Cardiac muscle cell (in vitro differentiated cells and primary cell): ENCODE measurements at regions not wholly inside any gene's neighbourhood (a gene's known extent, or its start where the extent isn't known, plus 50 kb on each side); places are given as distances from the start of the nearest gene placed in this dataset.

Experiments used
- DNase-seq, 2 donors: peaks; one replicate each; pipeline versions ENCODE4 v3.0.0 to v3.0.0-alpha.2; 2010 to 2017; ENCODE audit warnings: low read depth in 1 of 2, low spot score in 1 of 2
- H3K27ac ChIP-seq: fragments of 200-600 bp; sonication (generic); 2 replicates; pipeline ENCODE4 v1.5.1; 2016
- H3K27me3 ChIP-seq: fragments of 200-600 bp; sonication (generic); 2 replicates; pipeline ENCODE4 v1.6.0; 2016; ENCODE audit warnings: control low read depth
- H3K36me3 ChIP-seq: fragments of 200-600 bp; sonication (generic); 2 replicates; pipeline ENCODE4 v1.5.1; 2016; ENCODE audit warnings: control low read depth
- H3K4me1 ChIP-seq: fragments of 200-600 bp; sonication (generic); 2 replicates; pipeline ENCODE4 v1.8.1; 2017; ENCODE audit warnings: low read depth, mild to moderate bottlenecking, mixed run types
- H3K4me3 ChIP-seq: fragments of 200-600 bp; sonication (generic); 2 replicates; pipeline ENCODE4 v1.5.1; 2016; ENCODE audit warnings: mild to moderate bottlenecking
- H3K9me3 ChIP-seq: fragments of 200-600 bp; sonication (generic); 2 replicates; pipeline ENCODE4 v1.5.1; 2017; ENCODE audit warnings: low read depth, mild to moderate bottlenecking, control low read depth
- TF ChIP-seq, protein P1 (sequence below): IDR thresholded peaks from 2 replicates; pipeline ENCODE4 v1.5.1; 2012; ENCODE audit warnings: low read depth, mild to moderate bottlenecking, low read length

DNA sequence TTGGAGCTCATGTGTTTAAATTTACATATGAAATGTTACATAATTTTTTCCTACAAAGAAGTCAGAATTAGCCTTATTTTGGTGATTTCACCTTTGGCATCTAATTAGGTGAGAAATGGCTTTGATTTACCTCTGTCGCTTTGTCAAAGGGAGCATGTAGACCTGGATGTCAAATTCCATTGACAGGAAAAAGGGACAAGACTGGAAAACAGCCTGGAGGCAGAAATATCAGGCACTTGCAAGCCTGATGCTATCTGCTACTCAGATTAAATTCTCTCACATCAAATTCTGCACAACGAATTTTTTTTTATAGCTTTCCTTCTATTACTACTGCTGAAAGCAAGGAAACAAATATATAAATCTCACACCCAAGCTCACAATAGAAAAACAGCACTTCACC lies 54.1 kb upstream of the CTNND2 start:
- H3K27me3 ChIP-seq: no peaks in the 10 kb centered on the region
- DNase-seq: no peak

DNA sequence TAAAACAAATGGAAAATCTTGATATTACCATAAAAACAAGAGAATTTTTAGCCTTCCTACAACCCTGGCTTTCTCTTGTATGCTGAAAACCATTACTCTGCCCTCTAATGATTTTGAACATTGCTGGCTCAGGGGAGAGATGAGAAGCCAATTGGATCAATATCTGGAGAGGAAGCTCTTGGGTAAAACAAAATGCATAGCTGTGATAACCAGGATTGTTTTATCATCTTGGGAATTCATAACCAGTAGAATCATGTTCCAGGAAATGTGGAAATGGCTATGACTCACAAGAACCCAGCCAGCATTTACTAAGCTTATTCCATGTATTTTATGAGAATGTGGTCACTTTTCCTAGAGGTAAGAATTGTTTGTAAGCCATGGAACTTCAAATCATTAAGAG lies 51.1 kb upstream of the CTNND2 start:
- no peak for DNase-seq
- no peak overlapping the region for H3K4me3 ChIP-seq
- no peaks in the 10 kb centered on the region for H3K9me3 ChIP-seq
- no peak overlapping the region for H3K27ac ChIP-seq
- no peaks in the 10 kb centered on the region for H3K4me1 ChIP-seq
- no peaks in the 10 kb centered on the region for H3K36me3 ChIP-seq
- TF ChIP-seq, protein P1, sequence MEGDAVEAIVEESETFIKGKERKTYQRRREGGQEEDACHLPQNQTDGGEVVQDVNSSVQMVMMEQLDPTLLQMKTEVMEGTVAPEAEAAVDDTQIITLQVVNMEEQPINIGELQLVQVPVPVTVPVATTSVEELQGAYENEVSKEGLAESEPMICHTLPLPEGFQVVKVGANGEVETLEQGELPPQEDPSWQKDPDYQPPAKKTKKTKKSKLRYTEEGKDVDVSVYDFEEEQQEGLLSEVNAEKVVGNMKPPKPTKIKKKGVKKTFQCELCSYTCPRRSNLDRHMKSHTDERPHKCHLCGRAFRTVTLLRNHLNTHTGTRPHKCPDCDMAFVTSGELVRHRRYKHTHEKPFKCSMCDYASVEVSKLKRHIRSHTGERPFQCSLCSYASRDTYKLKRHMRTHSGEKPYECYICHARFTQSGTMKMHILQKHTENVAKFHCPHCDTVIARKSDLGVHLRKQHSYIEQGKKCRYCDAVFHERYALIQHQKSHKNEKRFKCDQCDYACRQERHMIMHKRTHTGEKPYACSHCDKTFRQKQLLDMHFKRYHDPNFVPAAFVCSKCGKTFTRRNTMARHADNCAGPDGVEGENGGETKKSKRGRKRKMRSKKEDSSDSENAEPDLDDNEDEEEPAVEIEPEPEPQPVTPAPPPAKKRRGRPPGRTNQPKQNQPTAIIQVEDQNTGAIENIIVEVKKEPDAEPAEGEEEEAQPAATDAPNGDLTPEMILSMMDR: no peak
- no peaks in the 10 kb centered on the region for H3K27me3 ChIP-seq

More for the DNA sequence above, 54.1 kb upstream of the CTNND2 start:
- H3K9me3 ChIP-seq: no peaks in the 10 kb centered on the region
- H3K27ac ChIP-seq: no peak overlapping the region
- H3K36me3 ChIP-seq: no peaks in the 10 kb centered on the region
- TF ChIP-seq, protein P1: no peak
- H3K4me1 ChIP-seq: no peaks in the 10 kb centered on the region
- H3K4me3 ChIP-seq: no peak overlapping the region
